Testis (tissue), 2 donors: ENCODE measurements at regions not wholly inside any gene's neighbourhood (a gene's known extent, or its start where the extent isn't known, plus 50 kb on each side); places are given as distances from the start of the nearest gene placed in this dataset.

ENCODE experiments used
- DNase-seq: peaks from one replicate; pipeline ENCODE4 v3.0.0-alpha.2; 2019
- H3K27ac ChIP-seq, 2 donors: fragments of 200-600 bp; sonication (generic); one replicate each; pipeline ENCODE4 v1.5.1; 2019
- H3K27me3 ChIP-seq: fragments of 200-600 bp; sonication (generic); one replicate; pipeline ENCODE4 v1.5.1; 2019
- H3K36me3 ChIP-seq: fragments of 200-600 bp; sonication (generic); one replicate; pipeline ENCODE4 v1.5.1; 2017; ENCODE audit warnings: low read depth; ENCODE audit errors: missing control alignments
- H3K4me1 ChIP-seq: fragments of 200-600 bp; sonication (generic); one replicate; pipeline ENCODE4 v1.5.1; 2019
- H3K4me3 ChIP-seq, 2 donors: fragments of 200-600 bp; sonication (generic); one replicate each; pipeline ENCODE4 v1.5.1; 2017 to 2019
- H3K9me3 ChIP-seq: fragments of 200-600 bp; sonication (generic); one replicate; pipeline ENCODE4 v1.5.1; 2017
- CTCF ChIP-seq, 3 experiments: fragments of 450-650 bp in 2 of 3; fragments of 200-600 bp in 1 of 3; sonication (generic) in 1 of 3; IDR thresholded peaks; one replicate each; pipeline ENCODE4 v1.5.1; 2016 to 2019; ENCODE audit warnings: antibody characterized with exemption in 3 of 3, mild to moderate bottlenecking in 2 of 3, moderate library complexity in 1 of 3
- POLR2A ChIP-seq: fragments of 450-650 bp; IDR thresholded peaks from one replicate; pipeline ENCODE4 v1.6.1; 2017; ENCODE audit warnings: antibody characterized with exemption, mild to moderate bottlenecking, moderate library complexity
- WGBS, 2 donors: methylation state at CpG; one replicate each; pipeline ENCODE4 v1.1.5; 2018; 5-methylcytosine and 5-hydroxymethylcytosine counted together
- intact Hi-C: fragments of 100-400 bp; cut with DNase I; formaldehyde crosslinking; loops from one replicate; pipeline ENCODE4 v1.15.1; 2023; ENCODE audit warnings: low total_unique reads

GRCh38 chr4:4789462-4789861 is 70.0 kb upstream of the MSX1 start:
- 81 to 88% methylated on average over 1 of the region's 1 CpG for WGBS, 2 donors
- intact Hi-C loops = no loop called here
- Histone ChIP-seq H3K27me3 (no peaks in the 10 kb centered on the region), H3K4me3 (no peak overlapping the region), H3K27ac (no peak overlapping the region), H3K4me1 (no peaks in the 10 kb centered on the region), H3K9me3 (no peaks in the 10 kb centered on the region), H3K36me3 (no peaks in the 10 kb centered on the region)
- TF ChIP-seq POLR2A = no peak
- TF ChIP-seq CTCF (IDR thresholded peaks at IDR 0.05) = no peak
- no peak for DNase-seq

GRCh38 chr4:4788573-4788972 is 70.9 kb upstream of the MSX1 start:
- no peak for TF ChIP-seq POLR2A
- no peak for TF ChIP-seq CTCF (IDR thresholded peaks at IDR 0.05)
- intact Hi-C loops = no loop called here
- Histone ChIP-seq H3K27me3 (no peaks in the 10 kb centered on the region), H3K4me1 (no peaks in the 10 kb centered on the region), H3K4me3 (no peak overlapping the region), H3K9me3 (no peaks in the 10 kb centered on the region), H3K27ac (no peak overlapping the region), H3K36me3 (no peaks in the 10 kb centered on the region)
- DNase-seq = no peak

- 82% methylated on average over 3 of the region's 3 CpGs for WGBS, 2 donors
Measured at GRCh38 chr4:4787421-4787820, 72.0 kb upstream of the MSX1 start.

GRCh38 chr4:4784379-4784778 is 75.1 kb upstream of the MSX1 start:
- no peak for DNase-seq
- H3K4me1 ChIP-seq = no peaks in the 10 kb centered on the region
- H3K4me3 ChIP-seq = no peak overlapping the region
- WGBS, 2 donors = 73 to 79% methylated on average over 2 to 5 of the region's 5 CpGs
- TF ChIP-seq POLR2A (no peak), CTCF (IDR thresholded peaks at IDR 0.05) (no peak)
- intact Hi-C loops = no loop called here
- H3K9me3 ChIP-seq = no peaks in the 10 kb centered on the region
- no peaks in the 10 kb centered on the region for H3K36me3 ChIP-seq
- H3K27ac ChIP-seq = no peak overlapping the region
- H3K27me3 ChIP-seq = no peaks in the 10 kb centered on the region

More at GRCh38 chr4:4787421-4787820, 72.0 kb upstream of the MSX1 start:
- H3K4me3 ChIP-seq = no peak overlapping the region
- TF ChIP-seq CTCF (IDR thresholded peaks at IDR 0.05) (no peak), POLR2A (no peak)
- H3K27me3 ChIP-seq = no peaks in the 10 kb centered on the region
- no peak overlapping the region for H3K27ac ChIP-seq
- DNase-seq = no peak
- intact Hi-C loops = no loop called here
- no peaks in the 10 kb centered on the region for H3K9me3 ChIP-seq
- no peaks in the 10 kb centered on the region for H3K36me3 ChIP-seq
- H3K4me1 ChIP-seq = no peaks in the 10 kb centered on the region

GRCh38 chr4:4783847-4784246 is 75.6 kb upstream of the MSX1 start:
- no peaks in the 10 kb centered on the region for H3K27me3 ChIP-seq
- H3K36me3 ChIP-seq = no peaks in the 10 kb centered on the region
- DNase-seq = no peak
- TF ChIP-seq POLR2A = no peak
- no peak for TF ChIP-seq CTCF (IDR thresholded peaks at IDR 0.05)
- intact Hi-C loops = no loop called here
- H3K4me1 ChIP-seq = no peaks in the 10 kb centered on the region
- H3K4me3 ChIP-seq = no peak overlapping the region
- 73 to 82% methylated on average over 6 to 8 of the region's 8 CpGs for WGBS, 2 donors
- H3K9me3 ChIP-seq = no peaks in the 10 kb centered on the region
- no peak overlapping the region for H3K27ac ChIP-seq
